ENCODE measurements at regions not wholly inside any gene's neighbourhood (a gene's known extent, or its start where the extent isn't known, plus 50 kb on each side); places are given as distances from the start of the nearest gene placed in this dataset.

- Histone ChIP-seq H3K14ac (ENCODE audit: insufficient read depth, low read length) (no peak overlapping the region), H3K4ac (ENCODE audit: low read depth, low read length) (no peak overlapping the region), H3K27ac (ENCODE audit: insufficient read length, low read depth, low read length) (no peak overlapping the region), H2AFZ (ENCODE audit: low read length) (no peak overlapping the region), H2BK5ac (ENCODE audit: insufficient read length, low read length) (no peak overlapping the region), H3K9me3 (ENCODE audit: control insufficient read depth, low read depth, low read length) (no peaks in the 10 kb centered on the region), H2BK12ac (ENCODE audit: insufficient read length, low read depth, low read length) (no peak overlapping the region), H4K91ac (ENCODE audit: insufficient read length, low read depth, low read length) (no peak overlapping the region), H2AK5ac (ENCODE audit: insufficient read length, low read length) (no peak overlapping the region), H3K4me2 (ENCODE audit: insufficient read depth, insufficient read length, low read length) (no peak overlapping the region), H3T11ph (ENCODE audit: low read length) (no peak overlapping the region), H4K5ac (ENCODE audit: insufficient read length, low read depth, low read length) (no peak overlapping the region), H4K8ac (replicated peaks; ENCODE audit: insufficient read length, low read depth, low read length) (no peak overlapping the region), H3K9ac (ENCODE audit: extremely low read depth, insufficient read length, low read length) (no peak overlapping the region), H3K27me3 (ENCODE audit: insufficient read depth, low read length) (no peaks in the 10 kb centered on the region), H2BK120ac (ENCODE audit: low read depth, low read length, poor library complexity, severe bottlenecking) (no peak overlapping the region), H2BK20ac (ENCODE audit: low read depth, low read length, poor library complexity, severe bottlenecking) (no peak overlapping the region), H4K20me1 (ENCODE audit: control insufficient read depth, insufficient read depth, insufficient read length) (no peaks in the 10 kb centered on the region), H3K79me1 (ENCODE audit: insufficient read depth, low read depth, low read length, poor library complexity, severe bottlenecking) (no peaks in the 10 kb centered on the region), H3K56ac (ENCODE audit: insufficient read length, low read depth, low read length) (no peak overlapping the region), H3K18ac (ENCODE audit: insufficient read length, low read depth, low read length) (no peak overlapping the region), H3K4me1 (ENCODE audit: insufficient read depth, low read length) (peaks cover 10% of the 10 kb centered on the region; the same call in 1 of the 2 replicates), H3K79me2 (ENCODE audit: insufficient read depth, low read length) (no peaks in the 10 kb centered on the region), H3K23ac (ENCODE audit: insufficient read length, low read depth, low read length) (no peak overlapping the region), H3K23me2 (ENCODE audit: insufficient read length, low read depth, low read length, poor library complexity, severe bottlenecking) (no peaks in the 10 kb centered on the region), H2BK15ac (ENCODE audit: low read depth, low read length) (no peak overlapping the region)
- Mint-ChIP-seq H3K4me1 (peaks cover 19 to 33% of the 10 kb centered on the region in 2 experiments), H3K4me3 (no peak overlapping the region), H3K9me3 (no peaks in the 10 kb centered on the region), H3K27ac (no peak overlapping the region), H3K27me3 (ENCODE audit: low read depth) (peaks cover 9% of the 10 kb centered on the region), H3K36me3 (ENCODE audit: insufficient read depth in 1 of 3, low read depth in 3 of 3) (no peaks in the 10 kb centered on the region; a peak in 1 of 7 replicates)
- DNase-seq = no peak
- TF ChIP-seq CTCF (conservative IDR thresholded peaks at IDR 0.05) = no peak
- no CpG with 5 or more reads among the region's 4 CpGs for WGBS (ENCODE audit: extremely low coverage, insufficient read length, low lambda C conversion rate)
Observed at GRCh38 chr6:56856036-56856580, 98.8 kb upstream of the BEND6 start.
